Endothelial cell of umbilical vein (primary cell): ENCODE measurements at regions not wholly inside any gene's neighbourhood (a gene's known extent, or its start where the extent isn't known, plus 50 kb on each side); places are given as distances from the start of the nearest gene placed in this dataset.
A peak's percentile ranks its signal among the peaks of the same experiment; 100 is the strongest.

Experiments used
- BruUV-seq: library from RNA; stranded (reverse); fragments of 400-500 nt; replicated peaks from 2 replicates; lab custom pipeline; 2021; lab: Mats Ljungman, UMichigan
- CTCF ChIA-PET: fragments of 300-600, 350-600 bp; sonication (Branson Sonifier 250); formaldehyde crosslinking; loops from one replicate; lab custom pipeline; 2021; ENCODE audit warnings: antibody characterized with exemption, inconsistent platforms; lab: Charles Lee
- POLR2A ChIA-PET: fragments of 300-600, 350-600 bp; sonication (Branson Sonifier 250); formaldehyde crosslinking; loops from one replicate; lab custom pipeline; 2021; ENCODE audit warnings: antibody characterized with exemption, inconsistent platforms; lab: Charles Lee
- DNase-seq: peaks from one replicate; pipeline ENCODE4 v3.0.0-alpha.2; 2011; ENCODE audit warnings: low read depth, low spot score
- FAIRE-seq: peaks from 2 replicates; lab custom pipeline; 2011; peaks lifted over from hg19 to GRCh38; lab: Jason Lieb, UNC
- H2AFZ ChIP-seq: 2 replicates; pipeline ENCODE4 v1.6.0; 2012; ENCODE audit warnings: low read depth, low read length, control low read depth, inconsistent platforms
- H3K27ac ChIP-seq: 2 replicates; pipeline ENCODE4 v1.5.1; 2011; ENCODE audit warnings: low read depth, mild to moderate bottlenecking, control low read depth, low read length, moderate library complexity; ENCODE audit not compliant: insufficient read depth
- H3K27me3 ChIP-seq, 2 experiments: 2 replicates each; pipeline versions ENCODE4 v1.6.0 to v1.6.1; 2011; ENCODE audit warnings: low read length in 2 of 2, mixed read lengths in 1 of 2; ENCODE audit not compliant: control insufficient read depth in 2 of 2, insufficient read depth in 2 of 2
- H3K36me3 ChIP-seq, 2 experiments: 2 replicates in 1 of 2; 3 replicates in 1 of 2; pipeline ENCODE4 v1.5.1; 2011; ENCODE audit warnings: low read length in 2 of 2, mild to moderate bottlenecking in 1 of 2, moderate library complexity in 1 of 2; ENCODE audit not compliant: control insufficient read depth in 2 of 2, insufficient read depth in 2 of 2; ENCODE audit errors: extremely low read depth in 1 of 2
- H3K4me1 ChIP-seq: 3 replicates; pipeline ENCODE4 v1.5.1; 2011; ENCODE audit warnings: mild to moderate bottlenecking, low read length; ENCODE audit not compliant: control insufficient read depth, insufficient read depth; ENCODE audit errors: extremely low read depth
- H3K4me2 ChIP-seq: 2 replicates; pipeline ENCODE4 v1.6.1; 2011; ENCODE audit warnings: low read length, control low read depth, mixed read lengths; ENCODE audit not compliant: insufficient read depth
- H3K4me3 ChIP-seq, 3 experiments: fragments of 200-600 bp in 1 of 3; sonication (generic), shearing (Covaris generic) in 1 of 3; replicated peaks in 1 of 3; 2 replicates each; pipeline ENCODE4 v1.5.1; 2011 to 2016; ENCODE audit warnings: control low read depth in 3 of 3, low read length in 3 of 3, mild to moderate bottlenecking in 2 of 3, inconsistent platforms in 1 of 3, low read depth in 1 of 3, moderate library complexity in 1 of 3; ENCODE audit not compliant: insufficient read depth in 1 of 3
- H3K79me2 ChIP-seq: 2 replicates; pipeline ENCODE4 v1.6.0; 2012; ENCODE audit warnings: low read length, inconsistent platforms; ENCODE audit not compliant: control insufficient read depth, insufficient read depth
- H3K9ac ChIP-seq: replicated peaks from 2 replicates; pipeline ENCODE3; 2011; ENCODE audit warnings: low read length, control low read depth; ENCODE audit not compliant: insufficient read depth; ENCODE audit errors: extremely low read depth
- H3K9me1 ChIP-seq: replicated peaks from 3 replicates; pipeline ENCODE4 v1.6.0; 2011; ENCODE audit warnings: mild to moderate bottlenecking, low read length; ENCODE audit not compliant: control insufficient read depth, insufficient read depth; ENCODE audit errors: extremely low read depth
- H3K9me3 ChIP-seq: replicated peaks from 2 replicates; pipeline ENCODE4 v1.5.1; 2012; ENCODE audit warnings: low read length, inconsistent platforms; ENCODE audit not compliant: control insufficient read depth, insufficient read depth
- H4K20me1 ChIP-seq: replicated peaks from 2 replicates; pipeline ENCODE3; 2011; ENCODE audit warnings: mild to moderate bottlenecking, low read length; ENCODE audit not compliant: control insufficient read depth, insufficient read depth; ENCODE audit errors: extremely low read depth
- CTCF ChIP-seq, 2 donors: IDR thresholded peaks; 1 replicate in 1 of 2; 2 replicates in 1 of 2; pipeline ENCODE4 v1.5.1; 2011; ENCODE audit warnings: low read length in 2 of 2, mild to moderate bottlenecking in 2 of 2, moderate library complexity in 2 of 2, control low read depth in 1 of 2, inconsistent platforms in 1 of 2, low read depth in 1 of 2; ENCODE audit not compliant: insufficient read depth in 1 of 2; ENCODE audit errors: extremely low read depth in 1 of 2
- EZH2 ChIP-seq: IDR thresholded peaks from 2 replicates; pipeline ENCODE4 v1.6.1; 2012; ENCODE audit warnings: borderline replicate concordance, low read depth, mild to moderate bottlenecking, moderate library complexity, low read length, inconsistent platforms; ENCODE audit not compliant: severe bottlenecking
- FOS ChIP-seq: IDR thresholded peaks from 2 replicates; pipeline ENCODE4 v1.6.1; 2011; ENCODE audit warnings: mild to moderate bottlenecking, low read length, moderate library complexity, borderline replicate concordance; ENCODE audit not compliant: insufficient read depth
- GATA2 ChIP-seq: IDR thresholded peaks from 2 replicates; pipeline ENCODE4 v1.7.0; 2011; ENCODE audit warnings: low read depth, mild to moderate bottlenecking, moderate library complexity, mixed read lengths, low read length; ENCODE audit not compliant: insufficient read length, insufficient read depth
- JUN ChIP-seq: IDR thresholded peaks from 2 replicates; pipeline ENCODE4 v1.6.1; 2011; ENCODE audit warnings: borderline replicate concordance, low read depth; ENCODE audit not compliant: insufficient read length, insufficient read depth
- MAX ChIP-seq: IDR thresholded peaks from 2 replicates; pipeline ENCODE4 v1.6.1; 2011; ENCODE audit not compliant: insufficient read depth, insufficient read length
- MYC ChIP-seq: IDR thresholded peaks from one replicate; pipeline ENCODE4 v1.6.1; 2011; ENCODE audit warnings: mild to moderate bottlenecking, low read depth, low read length
- POLR2A ChIP-seq: IDR thresholded peaks from 2 replicates; pipeline ENCODE4 v1.6.1; 2012; ENCODE audit warnings: low read depth, mild to moderate bottlenecking, control low read depth, low read length
- POLR2AphosphoS5 ChIP-seq: IDR thresholded peaks from 2 replicates; pipeline ENCODE4 v1.6.1; 2012; ENCODE audit warnings: low read depth, mild to moderate bottlenecking, control low read depth, low read length, moderate library complexity; ENCODE audit not compliant: insufficient read depth
- dilution Hi-C: fragments of 300-500 bp; cut with MboI; formaldehyde crosslinking; loops from one replicate; pipeline ENCODE4 v1.15.0; 2019; ENCODE audit warnings: low sequenced_read_pairs; ENCODE audit not compliant: extremely low pct_ligation_motif_present
- intact Hi-C: fragments of 100-400 bp; cut with micrococcal nuclease; formaldehyde crosslinking; loops from one replicate; pipeline ENCODE4 v1.10.0; 2022

GRCh38 chrX:6768881-6769280 is 234.0 kb upstream of the VCX3A start:
- intact Hi-C loops, result no loop called here
- H3K36me3 ChIP-seq, result no peaks in the 10 kb centered on the region
- no peak for DNase-seq
- BruUV-seq, result no TSS peak
- ChIA-PET CTCF (no interaction called here), POLR2A (no interaction called here)
- H3K27ac ChIP-seq, result no peak overlapping the region
- no peaks in the 10 kb centered on the region for H3K79me2 ChIP-seq
- H3K9me3 ChIP-seq, result no peaks in the 10 kb centered on the region
- no peaks in the 10 kb centered on the region for H3K9me1 ChIP-seq
- H3K4me2 ChIP-seq, result no peak overlapping the region
- H2AFZ ChIP-seq, result no peak overlapping the region
- TF ChIP-seq GATA2, result no peak
- TF ChIP-seq POLR2A, result no peak
- no peak for TF ChIP-seq POLR2AphosphoS5
- TF ChIP-seq EZH2, result no peak
- TF ChIP-seq MAX, result no peak
- no peak for TF ChIP-seq MYC
- no peak for TF ChIP-seq JUN
- TF ChIP-seq FOS, result no peak
- no peak for TF ChIP-seq CTCF (IDR thresholded peaks at IDR 0.05; ENCODE audit: extremely low read depth in 1 of 2, insufficient read depth in 1 of 2, low read depth in 1 of 2, low read length in 2 of 2)
- no peaks in the 10 kb centered on the region for H3K4me1 ChIP-seq
- no peak overlapping the region for H3K4me3 ChIP-seq
- dilution Hi-C loops, result no loop called here
- FAIRE-seq, result peak; percentile 31
- no peak overlapping the region for H3K9ac ChIP-seq
- H4K20me1 ChIP-seq, result no peaks in the 10 kb centered on the region
- no peaks in the 10 kb centered on the region for H3K27me3 ChIP-seq
